Erythroblast (primary cell): ENCODE measurements at regions not wholly inside any gene's neighbourhood (a gene's known extent, or its start where the extent isn't known, plus 50 kb on each side); places are given as distances from the start of the nearest gene placed in this dataset.

ENCODE experiments used
- GATA1 ChIP-seq: IDR thresholded peaks from 2 replicates; pipeline ENCODE4 v1.6.1; 2011; ENCODE audit warnings: low read depth, mild to moderate bottlenecking, control low read depth, low read length, moderate library complexity
- POLR2A ChIP-seq: IDR thresholded peaks from 2 replicates; pipeline ENCODE4 v1.6.1; 2011; ENCODE audit warnings: mild to moderate bottlenecking, low read length

DNA sequence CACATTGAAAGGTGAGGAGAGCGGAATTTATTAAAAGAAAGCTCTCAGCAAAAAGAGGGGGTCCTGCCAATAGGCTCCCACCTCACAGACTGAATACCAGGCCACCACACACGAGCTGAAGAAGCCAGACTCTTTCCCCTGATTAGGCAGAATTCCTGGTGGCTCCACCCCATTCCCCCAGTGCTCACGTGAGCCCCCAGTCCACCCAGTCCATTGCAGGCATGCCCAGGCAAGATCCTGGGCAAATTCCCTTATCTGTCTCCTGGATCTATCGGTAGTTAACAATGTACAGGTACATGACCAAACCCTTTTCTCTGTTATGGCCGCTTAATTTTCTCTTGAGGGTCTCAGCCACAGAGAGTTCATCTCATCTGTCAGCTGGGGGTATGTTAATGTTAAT, 54.6 kb upstream of the BTG3 start:
- TF ChIP-seq POLR2A (no peak), GATA1 (no peak)
